SK-N-SH treated with all-trans-retinoic acid at 6 μM for 48 hours (cell line): ENCODE measurements at regions not wholly inside any gene's neighbourhood (a gene's known extent, or its start where the extent isn't known, plus 50 kb on each side); places are given as distances from the start of the nearest gene placed in this dataset.

Experiments
- ARNTL ChIP-seq: fragments of 450-650 bp; formaldehyde crosslinking; IDR thresholded peaks from 2 replicates; pipeline ENCODE4 v1.5.0; 2020; ENCODE audit warnings: low read depth, mild to moderate bottlenecking, moderate library complexity, borderline replicate concordance
- BACH2 ChIP-seq: fragments of 250-450 bp; sonication (Bioruptor Pico); IDR thresholded peaks from 2 replicates; pipeline ENCODE4 v1.9.0; 2021; ENCODE audit warnings: mild to moderate bottlenecking, borderline replicate concordance
- ESRRG ChIP-seq: fragments of 250-450 bp; sonication (Bioruptor Pico); IDR thresholded peaks from 2 replicates; pipeline ENCODE4 v1.6.1; 2021; ENCODE audit warnings: mild to moderate bottlenecking
- GLIS3 ChIP-seq: fragments of 250-450 bp; sonication (Bioruptor Pico); IDR thresholded peaks from 2 replicates; pipeline ENCODE4 v1.5.0; 2020; ENCODE audit warnings: mild to moderate bottlenecking, moderate library complexity
- SNAI2 ChIP-seq: fragments of 250-450 bp; sonication (Bioruptor Pico); IDR thresholded peaks from 2 replicates; pipeline ENCODE4 v1.5.0; 2020; ENCODE audit warnings: mild to moderate bottlenecking, moderate library complexity
- ZFP30 ChIP-seq: fragments of 450-650 bp; formaldehyde crosslinking; IDR thresholded peaks from 2 replicates; pipeline ENCODE4 v1.5.0; 2022; ENCODE audit warnings: mild to moderate bottlenecking, moderate library complexity
- ZNF70 ChIP-seq: fragments of 450-650 bp; formaldehyde crosslinking; IDR thresholded peaks from 2 replicates; pipeline ENCODE4 v1.5.0; 2020; ENCODE audit warnings: mild to moderate bottlenecking, moderate library complexity
- ZNF8 ChIP-seq: fragments of 450-650 bp; formaldehyde crosslinking; IDR thresholded peaks from 2 replicates; pipeline ENCODE4 v1.5.0; 2020; ENCODE audit warnings: mild to moderate bottlenecking, moderate library complexity
- TF ChIP-seq, protein P1 (sequence below): fragments of 250-450 bp; sonication (Bioruptor Pico); IDR thresholded peaks from 2 replicates; pipeline ENCODE4 v1.5.1; 2021; ENCODE audit warnings: mild to moderate bottlenecking, moderate library complexity

DNA sequence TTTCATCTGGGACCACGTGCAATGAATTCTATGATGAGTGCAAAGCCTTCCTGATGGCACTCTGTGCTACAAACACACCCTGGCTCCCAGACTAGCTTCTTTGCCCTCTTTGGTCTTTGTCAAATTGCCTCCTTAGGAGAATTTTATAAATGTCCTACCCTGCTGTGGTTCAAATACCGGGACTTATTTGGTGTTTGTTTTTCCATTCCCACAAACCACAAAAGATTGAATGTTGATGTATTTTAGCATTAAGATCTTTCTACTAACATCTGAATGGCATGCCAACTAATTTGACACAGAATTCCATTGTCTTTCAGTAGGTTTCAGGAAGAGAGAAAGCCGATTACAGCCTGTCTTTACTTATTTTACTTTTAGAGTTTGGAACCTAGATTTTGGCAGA, 424.2 kb upstream of the SLC35B3 start:
- TF ChIP-seq ZNF8 (CRISPR knock-in tag) (no peak), BACH2 (no peak), SNAI2 (no peak), ZFP30 (no peak), ARNTL (CRISPR knock-in tag) (no peak), ZNF70 (CRISPR knock-in tag) (no peak), GLIS3 (CRISPR knock-in tag) (no peak), ESRRG (CRISPR knock-in tag) (no peak)
- TF ChIP-seq, protein P1, sequence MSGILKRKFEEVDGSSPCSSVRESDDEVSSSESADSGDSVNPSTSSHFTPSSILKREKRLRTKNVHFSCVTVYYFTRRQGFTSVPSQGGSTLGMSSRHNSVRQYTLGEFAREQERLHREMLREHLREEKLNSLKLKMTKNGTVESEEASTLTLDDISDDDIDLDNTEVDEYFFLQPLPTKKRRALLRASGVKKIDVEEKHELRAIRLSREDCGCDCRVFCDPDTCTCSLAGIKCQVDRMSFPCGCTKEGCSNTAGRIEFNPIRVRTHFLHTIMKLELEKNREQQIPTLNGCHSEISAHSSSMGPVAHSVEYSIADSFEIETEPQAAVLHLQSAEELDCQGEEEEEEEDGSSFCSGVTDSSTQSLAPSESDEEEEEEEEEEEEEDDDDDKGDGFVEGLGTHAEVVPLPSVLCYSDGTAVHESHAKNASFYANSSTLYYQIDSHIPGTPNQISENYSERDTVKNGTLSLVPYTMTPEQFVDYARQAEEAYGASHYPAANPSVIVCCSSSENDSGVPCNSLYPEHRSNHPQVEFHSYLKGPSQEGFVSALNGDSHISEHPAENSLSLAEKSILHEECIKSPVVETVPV (CRISPR knock-in tag) = no peak
